ENCODE measurements at regions not wholly inside any gene's neighbourhood (a gene's known extent, or its start where the extent isn't known, plus 50 kb on each side); places are given as distances from the start of the nearest gene placed in this dataset.

- Histone ChIP-seq H3K27me3 (ENCODE audit: control insufficient read depth in 3 of 3, insufficient read depth in 3 of 3, low read length in 3 of 3) (no peaks in the 10 kb centered on the region), H3K9me3 (ENCODE audit: control insufficient read depth in 3 of 3, low read length in 3 of 3) (no peaks in the 10 kb centered on the region), H3K36me3 (ENCODE audit: control insufficient read depth in 3 of 3, insufficient read depth in 3 of 3, low read length in 3 of 3) (no peaks in the 10 kb centered on the region), H3K9ac (ENCODE audit: low read depth in 1 of 3, low read length in 3 of 3) (no peak overlapping the region), H3K4me1 (ENCODE audit: control insufficient read depth in 3 of 3, insufficient read depth in 3 of 3, low read length in 3 of 3) (no peaks in the 10 kb centered on the region), H3K4me3 (ENCODE audit: low read length in 3 of 3) (no peak overlapping the region), H3K27ac (ENCODE audit: low read depth, low read length) (no peak overlapping the region)
Measured at GRCh38 chr5:167839065-167839464, 452.4 kb upstream of the WWC1 start.

- no peaks in the 10 kb centered on the region for H3K4me1 ChIP-seq (ENCODE audit: control insufficient read depth in 3 of 3, insufficient read depth in 3 of 3, low read length in 3 of 3)
- no peak overlapping the region for H3K27ac ChIP-seq (ENCODE audit: low read depth, low read length)
- no peaks in the 10 kb centered on the region for H3K27me3 ChIP-seq (ENCODE audit: control insufficient read depth in 3 of 3, insufficient read depth in 3 of 3, low read length in 3 of 3)
- no peaks in the 10 kb centered on the region for H3K9me3 ChIP-seq (ENCODE audit: control insufficient read depth in 3 of 3, low read length in 3 of 3)
- H3K4me3 ChIP-seq (ENCODE audit: low read length in 3 of 3): no peak overlapping the region
- H3K9ac ChIP-seq (ENCODE audit: low read depth in 1 of 3, low read length in 3 of 3): no peak overlapping the region
- H3K36me3 ChIP-seq (ENCODE audit: control insufficient read depth in 3 of 3, insufficient read depth in 3 of 3, low read length in 3 of 3): no peaks in the 10 kb centered on the region
Measured at GRCh38 chr5:167840527-167841130, 450.8 kb upstream of the WWC1 start.

- Histone ChIP-seq H3K27me3 (ENCODE audit: control insufficient read depth in 3 of 3, insufficient read depth in 3 of 3, low read length in 3 of 3) (no peaks in the 10 kb centered on the region), H3K9me3 (ENCODE audit: control insufficient read depth in 3 of 3, low read length in 3 of 3) (no peaks in the 10 kb centered on the region), H3K9ac (ENCODE audit: low read depth in 1 of 3, low read length in 3 of 3) (no peak overlapping the region), H3K4me1 (ENCODE audit: control insufficient read depth in 3 of 3, insufficient read depth in 3 of 3, low read length in 3 of 3) (no peaks in the 10 kb centered on the region), H3K27ac (ENCODE audit: low read depth, low read length) (no peak overlapping the region), H3K36me3 (ENCODE audit: control insufficient read depth in 3 of 3, insufficient read depth in 3 of 3, low read length in 3 of 3) (no peaks in the 10 kb centered on the region), H3K4me3 (ENCODE audit: low read length in 3 of 3) (no peak overlapping the region)
Measured at GRCh38 chr5:167843881-167844572, 447.4 kb upstream of the WWC1 start.

GRCh38 chr5:167845952-167846351, 445.5 kb upstream of the WWC1 start:
- Histone ChIP-seq H3K27ac (ENCODE audit: low read depth, low read length) (no peak overlapping the region), H3K27me3 (ENCODE audit: control insufficient read depth in 3 of 3, insufficient read depth in 3 of 3, low read length in 3 of 3) (no peaks in the 10 kb centered on the region), H3K4me1 (ENCODE audit: control insufficient read depth in 3 of 3, insufficient read depth in 3 of 3, low read length in 3 of 3) (no peaks in the 10 kb centered on the region), H3K36me3 (ENCODE audit: control insufficient read depth in 3 of 3, insufficient read depth in 3 of 3, low read length in 3 of 3) (no peaks in the 10 kb centered on the region), H3K4me3 (ENCODE audit: low read length in 3 of 3) (no peak overlapping the region), H3K9ac (ENCODE audit: low read depth in 1 of 3, low read length in 3 of 3) (no peak overlapping the region), H3K9me3 (ENCODE audit: control insufficient read depth in 3 of 3, low read length in 3 of 3) (no peaks in the 10 kb centered on the region)

- Histone ChIP-seq H3K36me3 (ENCODE audit: control insufficient read depth in 3 of 3, insufficient read depth in 3 of 3, low read length in 3 of 3) (no peaks in the 10 kb centered on the region), H3K9me3 (ENCODE audit: control insufficient read depth in 3 of 3, low read length in 3 of 3) (no peaks in the 10 kb centered on the region), H3K9ac (ENCODE audit: low read depth in 1 of 3, low read length in 3 of 3) (no peak overlapping the region), H3K27me3 (ENCODE audit: control insufficient read depth in 3 of 3, insufficient read depth in 3 of 3, low read length in 3 of 3) (no peaks in the 10 kb centered on the region), H3K4me1 (ENCODE audit: control insufficient read depth in 3 of 3, insufficient read depth in 3 of 3, low read length in 3 of 3) (no peaks in the 10 kb centered on the region), H3K4me3 (ENCODE audit: low read length in 3 of 3) (no peak overlapping the region), H3K27ac (ENCODE audit: low read depth, low read length) (no peak overlapping the region)
Measured at GRCh38 chr5:167849874-167850273, 441.6 kb upstream of the WWC1 start.

GRCh38 chr5:167850911-167851310, 440.5 kb upstream of the WWC1 start:
- no peaks in the 10 kb centered on the region for H3K9me3 ChIP-seq (ENCODE audit: control insufficient read depth in 3 of 3, low read length in 3 of 3)
- no peaks in the 10 kb centered on the region for H3K4me1 ChIP-seq (ENCODE audit: control insufficient read depth in 3 of 3, insufficient read depth in 3 of 3, low read length in 3 of 3)
- no peaks in the 10 kb centered on the region for H3K36me3 ChIP-seq (ENCODE audit: control insufficient read depth in 3 of 3, insufficient read depth in 3 of 3, low read length in 3 of 3)
- H3K9ac ChIP-seq (ENCODE audit: low read depth in 1 of 3, low read length in 3 of 3): no peak overlapping the region
- H3K27ac ChIP-seq (ENCODE audit: low read depth, low read length): no peak overlapping the region
- no peaks in the 10 kb centered on the region for H3K27me3 ChIP-seq (ENCODE audit: control insufficient read depth in 3 of 3, insufficient read depth in 3 of 3, low read length in 3 of 3)
- no peak overlapping the region for H3K4me3 ChIP-seq (ENCODE audit: low read length in 3 of 3)

- Histone ChIP-seq H3K27me3 (ENCODE audit: control insufficient read depth in 3 of 3, insufficient read depth in 3 of 3, low read length in 3 of 3) (no peaks in the 10 kb centered on the region), H3K4me1 (ENCODE audit: control insufficient read depth in 3 of 3, insufficient read depth in 3 of 3, low read length in 3 of 3) (no peaks in the 10 kb centered on the region), H3K36me3 (ENCODE audit: control insufficient read depth in 3 of 3, insufficient read depth in 3 of 3, low read length in 3 of 3) (no peaks in the 10 kb centered on the region), H3K4me3 (ENCODE audit: low read length in 3 of 3) (no peak overlapping the region), H3K27ac (ENCODE audit: low read depth, low read length) (no peak overlapping the region), H3K9ac (ENCODE audit: low read depth in 1 of 3, low read length in 3 of 3) (no peak overlapping the region), H3K9me3 (ENCODE audit: control insufficient read depth in 3 of 3, low read length in 3 of 3) (no peaks in the 10 kb centered on the region)
Measured at GRCh38 chr5:167851416-167851815, 440.0 kb upstream of the WWC1 start.

- H3K4me3 ChIP-seq (ENCODE audit: low read length in 3 of 3): no peak overlapping the region
- no peak overlapping the region for H3K9ac ChIP-seq (ENCODE audit: low read depth in 1 of 3, low read length in 3 of 3)
- no peak overlapping the region for H3K27ac ChIP-seq (ENCODE audit: low read depth, low read length)
- no peaks in the 10 kb centered on the region for H3K9me3 ChIP-seq (ENCODE audit: control insufficient read depth in 3 of 3, low read length in 3 of 3)
- H3K36me3 ChIP-seq (ENCODE audit: control insufficient read depth in 3 of 3, insufficient read depth in 3 of 3, low read length in 3 of 3): no peaks in the 10 kb centered on the region
- H3K4me1 ChIP-seq (ENCODE audit: control insufficient read depth in 3 of 3, insufficient read depth in 3 of 3, low read length in 3 of 3): no peaks in the 10 kb centered on the region
- H3K27me3 ChIP-seq (ENCODE audit: control insufficient read depth in 3 of 3, insufficient read depth in 3 of 3, low read length in 3 of 3): no peaks in the 10 kb centered on the region
Measured at GRCh38 chr5:167852515-167852914, 438.9 kb upstream of the WWC1 start.

- no peak overlapping the region for H3K27ac ChIP-seq (ENCODE audit: low read depth, low read length)
- no peaks in the 10 kb centered on the region for H3K36me3 ChIP-seq (ENCODE audit: control insufficient read depth in 3 of 3, insufficient read depth in 3 of 3, low read length in 3 of 3)
- no peaks in the 10 kb centered on the region for H3K9me3 ChIP-seq (ENCODE audit: control insufficient read depth in 3 of 3, low read length in 3 of 3)
- H3K4me3 ChIP-seq (ENCODE audit: low read length in 3 of 3): no peak overlapping the region
- no peak overlapping the region for H3K9ac ChIP-seq (ENCODE audit: low read depth in 1 of 3, low read length in 3 of 3)
- H3K27me3 ChIP-seq (ENCODE audit: control insufficient read depth in 3 of 3, insufficient read depth in 3 of 3, low read length in 3 of 3): no peaks in the 10 kb centered on the region
- H3K4me1 ChIP-seq (ENCODE audit: control insufficient read depth in 3 of 3, insufficient read depth in 3 of 3, low read length in 3 of 3): no peaks in the 10 kb centered on the region
Measured at GRCh38 chr5:167853421-167853820, 438.0 kb upstream of the WWC1 start.

- Histone ChIP-seq H3K9me3 (ENCODE audit: control insufficient read depth in 3 of 3, low read length in 3 of 3) (no peaks in the 10 kb centered on the region), H3K9ac (ENCODE audit: low read depth in 1 of 3, low read length in 3 of 3) (no peak overlapping the region), H3K4me1 (ENCODE audit: control insufficient read depth in 3 of 3, insufficient read depth in 3 of 3, low read length in 3 of 3) (no peaks in the 10 kb centered on the region), H3K36me3 (ENCODE audit: control insufficient read depth in 3 of 3, insufficient read depth in 3 of 3, low read length in 3 of 3) (no peaks in the 10 kb centered on the region), H3K27ac (ENCODE audit: low read depth, low read length) (no peak overlapping the region), H3K27me3 (ENCODE audit: control insufficient read depth in 3 of 3, insufficient read depth in 3 of 3, low read length in 3 of 3) (no peaks in the 10 kb centered on the region), H3K4me3 (ENCODE audit: low read length in 3 of 3) (no peak overlapping the region)
Measured at GRCh38 chr5:167855818-167856217, 435.6 kb upstream of the WWC1 start.

Data from skeletal muscle tissue (tissue), 3 donors.